ENCODE measurements at regions not wholly inside any gene's neighbourhood (a gene's known extent, or its start where the extent isn't known, plus 50 kb on each side); places are given as distances from the start of the nearest gene placed in this dataset.

- TF ChIP-seq CTCF (IDR thresholded peaks at IDR 0.05) (no peak), POLR2AphosphoS5 (IDR thresholded peaks at IDR 0.05) (no peak), POLR2A (IDR thresholded peaks at IDR 0.05) (no peak)
- no peak for DNase-seq (ENCODE audit: low spot score)
- intact Hi-C loops (cut with DNase I), result no loop called here
- Histone ChIP-seq H3K27ac (no peak overlapping the region), H3K4me1 (replicated peaks) (no peaks in the 10 kb centered on the region), H3K4me3 (no peak overlapping the region), H3K9me3 (no peaks in the 10 kb centered on the region), H3K36me3 (no peaks in the 10 kb centered on the region), H3K27me3 (replicated peaks; ENCODE audit: insufficient read depth) (no peaks in the 10 kb centered on the region)
- WGBS, result 60% methylated on average over 9 of the region's 9 CpGs
Measured at GRCh38 chr6:149147938-149148718, 169.4 kb upstream of the TAB2 start.

- Histone ChIP-seq H3K9me3 (no peaks in the 10 kb centered on the region), H3K36me3 (no peaks in the 10 kb centered on the region), H3K27ac (no peak overlapping the region), H3K4me1 (replicated peaks) (no peaks in the 10 kb centered on the region), H3K27me3 (replicated peaks; ENCODE audit: insufficient read depth) (no peaks in the 10 kb centered on the region), H3K4me3 (no peak overlapping the region)
- TF ChIP-seq POLR2A (IDR thresholded peaks at IDR 0.05) (no peak), CTCF (IDR thresholded peaks at IDR 0.05) (no peak), POLR2AphosphoS5 (IDR thresholded peaks at IDR 0.05) (no peak)
- intact Hi-C loops (cut with DNase I), result no loop called here
- DNase-seq (ENCODE audit: low spot score), result no peak
- 99% methylated on average over 2 of the region's 2 CpGs for WGBS
Measured at GRCh38 chr6:149149653-149150052, 167.9 kb upstream of the TAB2 start.

GRCh38 chr6:149150301-149150700 lies 167.2 kb upstream of the TAB2 start:
- Histone ChIP-seq H3K9me3 (no peaks in the 10 kb centered on the region), H3K36me3 (no peaks in the 10 kb centered on the region), H3K27me3 (replicated peaks; ENCODE audit: insufficient read depth) (no peaks in the 10 kb centered on the region), H3K4me1 (replicated peaks) (no peaks in the 10 kb centered on the region), H3K4me3 (no peak overlapping the region), H3K27ac (no peak overlapping the region)
- intact Hi-C loops (cut with DNase I), result no loop called here
- 81% methylated on average over 4 of the region's 4 CpGs for WGBS
- TF ChIP-seq POLR2AphosphoS5 (IDR thresholded peaks at IDR 0.05), result no peak
- no peak for TF ChIP-seq CTCF (IDR thresholded peaks at IDR 0.05)
- no peak for TF ChIP-seq POLR2A (IDR thresholded peaks at IDR 0.05)
- DNase-seq (ENCODE audit: low spot score), result no peak

- Histone ChIP-seq H3K27ac (no peak overlapping the region), H3K4me3 (no peak overlapping the region), H3K4me1 (replicated peaks) (no peaks in the 10 kb centered on the region), H3K36me3 (no peaks in the 10 kb centered on the region), H3K27me3 (replicated peaks; ENCODE audit: insufficient read depth) (no peaks in the 10 kb centered on the region), H3K9me3 (no peaks in the 10 kb centered on the region)
- no peak for DNase-seq (ENCODE audit: low spot score)
- 97% methylated on average over 3 of the region's 3 CpGs for WGBS
- intact Hi-C loops (cut with DNase I), result no loop called here
- TF ChIP-seq POLR2AphosphoS5 (IDR thresholded peaks at IDR 0.05) (no peak), CTCF (IDR thresholded peaks at IDR 0.05) (no peak), POLR2A (IDR thresholded peaks at IDR 0.05) (no peak)
Measured at GRCh38 chr6:149150801-149151398, 166.6 kb upstream of the TAB2 start.

- DNase-seq (ENCODE audit: low spot score), result no peak
- H3K36me3 ChIP-seq, result no peaks in the 10 kb centered on the region
- no peaks in the 10 kb centered on the region for H3K9me3 ChIP-seq
- intact Hi-C loops (cut with DNase I), result no loop called here
- 81% methylated on average over 1 of the region's 1 CpG for WGBS
- H3K27ac ChIP-seq, result no peak overlapping the region
- TF ChIP-seq POLR2AphosphoS5 (IDR thresholded peaks at IDR 0.05) (no peak), POLR2A (IDR thresholded peaks at IDR 0.05) (no peak), CTCF (IDR thresholded peaks at IDR 0.05) (no peak)
- no peaks in the 10 kb centered on the region for H3K4me1 ChIP-seq (replicated peaks)
- H3K4me3 ChIP-seq, result no peak overlapping the region
- H3K27me3 ChIP-seq (replicated peaks; ENCODE audit: insufficient read depth), result no peaks in the 10 kb centered on the region
Measured at GRCh38 chr6:149152521-149152920, 165.0 kb upstream of the TAB2 start.
